22Rv1 (cell line): ENCODE measurements at regions not wholly inside any gene's neighbourhood (a gene's known extent, or its start where the extent isn't known, plus 50 kb on each side); places are given as distances from the start of the nearest gene placed in this dataset.

Source experiments
- CTCF ChIP-seq: fragments of 450-650 bp; IDR thresholded peaks from 2 replicates; pipeline ENCODE4 v1.5.1; 2017; ENCODE audit warnings: mild to moderate bottlenecking
- ZFX ChIP-seq: fragments of 450-650 bp; IDR thresholded peaks from 2 replicates; pipeline ENCODE4 v1.6.1; 2017; ENCODE audit warnings: antibody characterized with exemption, borderline replicate concordance

GRCh38 chr18:27666016-27666415 lies 480.9 kb upstream of the CHST9 start:
- no peak for TF ChIP-seq CTCF
- TF ChIP-seq ZFX: no peak
